ENCODE measurements at regions not wholly inside any gene's neighbourhood (a gene's known extent, or its start where the extent isn't known, plus 50 kb on each side); places are given as distances from the start of the nearest gene placed in this dataset.

DNA sequence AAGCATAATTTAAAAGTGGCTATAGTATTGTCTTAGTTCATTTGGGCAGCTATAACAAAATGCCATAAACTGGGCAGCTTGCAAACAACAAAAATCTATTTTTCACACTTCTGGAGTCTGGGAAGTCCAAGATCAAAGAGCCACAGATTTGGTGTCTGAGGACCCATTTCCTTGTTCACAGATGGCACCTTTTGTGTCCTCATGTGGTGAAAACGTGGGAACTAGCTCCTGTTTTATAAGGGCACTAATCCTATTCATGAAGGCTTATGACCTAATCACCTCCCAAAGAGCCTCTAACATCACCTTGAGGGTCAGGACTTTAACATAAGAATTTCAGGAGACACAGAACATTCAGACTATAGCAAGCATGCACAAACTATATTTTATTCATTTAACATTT lies 126.5 kb upstream of the WDFY3 start:
- no peaks in the 10 kb centered on the region for H3K79me2 ChIP-seq (ENCODE audit: insufficient read depth, low read length)
- no peak overlapping the region for H2AFZ ChIP-seq (ENCODE audit: low read length)
- H3K36me3 ChIP-seq (ENCODE audit: insufficient read depth, low read length): no peaks in the 10 kb centered on the region; the same call in 1 of the 2 replicates
- H3K4me2 ChIP-seq (ENCODE audit: low read length): no peak overlapping the region
- H3K9me2 ChIP-seq (ENCODE audit: low read depth, low read length): no peaks in the 10 kb centered on the region
- H3K9ac ChIP-seq (ENCODE audit: low read length): no peak overlapping the region
- no peaks in the 10 kb centered on the region for H4K20me1 ChIP-seq (ENCODE audit: insufficient read depth, low read length)
- H3K4me3 ChIP-seq (ENCODE audit: low read depth, low read length, poor library complexity, severe bottlenecking): no peak overlapping the region
- no peaks in the 10 kb centered on the region for H3K27me3 ChIP-seq (ENCODE audit: insufficient read depth, low read length)
- peaks cover 14% of the 10 kb centered on the region for H3K9me3 ChIP-seq (ENCODE audit: low read length)
- H3K27ac ChIP-seq (ENCODE audit: low read depth, low read length, poor library complexity, severe bottlenecking): no peak overlapping the region
- no peak for TF ChIP-seq EZH2 (IDR thresholded peaks at IDR 0.05; ENCODE audit: borderline replicate concordance, low read length)
- TF ChIP-seq, protein P1, sequence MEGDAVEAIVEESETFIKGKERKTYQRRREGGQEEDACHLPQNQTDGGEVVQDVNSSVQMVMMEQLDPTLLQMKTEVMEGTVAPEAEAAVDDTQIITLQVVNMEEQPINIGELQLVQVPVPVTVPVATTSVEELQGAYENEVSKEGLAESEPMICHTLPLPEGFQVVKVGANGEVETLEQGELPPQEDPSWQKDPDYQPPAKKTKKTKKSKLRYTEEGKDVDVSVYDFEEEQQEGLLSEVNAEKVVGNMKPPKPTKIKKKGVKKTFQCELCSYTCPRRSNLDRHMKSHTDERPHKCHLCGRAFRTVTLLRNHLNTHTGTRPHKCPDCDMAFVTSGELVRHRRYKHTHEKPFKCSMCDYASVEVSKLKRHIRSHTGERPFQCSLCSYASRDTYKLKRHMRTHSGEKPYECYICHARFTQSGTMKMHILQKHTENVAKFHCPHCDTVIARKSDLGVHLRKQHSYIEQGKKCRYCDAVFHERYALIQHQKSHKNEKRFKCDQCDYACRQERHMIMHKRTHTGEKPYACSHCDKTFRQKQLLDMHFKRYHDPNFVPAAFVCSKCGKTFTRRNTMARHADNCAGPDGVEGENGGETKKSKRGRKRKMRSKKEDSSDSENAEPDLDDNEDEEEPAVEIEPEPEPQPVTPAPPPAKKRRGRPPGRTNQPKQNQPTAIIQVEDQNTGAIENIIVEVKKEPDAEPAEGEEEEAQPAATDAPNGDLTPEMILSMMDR (IDR thresholded peaks at IDR 0.05; ENCODE audit: low read length): no peak
- no peaks in the 10 kb centered on the region for H3F3A ChIP-seq (ENCODE audit: insufficient read depth, low read length)
- H3K4me1 ChIP-seq (ENCODE audit: insufficient read depth, low read length, severe bottlenecking): no peaks in the 10 kb centered on the region

DNA sequence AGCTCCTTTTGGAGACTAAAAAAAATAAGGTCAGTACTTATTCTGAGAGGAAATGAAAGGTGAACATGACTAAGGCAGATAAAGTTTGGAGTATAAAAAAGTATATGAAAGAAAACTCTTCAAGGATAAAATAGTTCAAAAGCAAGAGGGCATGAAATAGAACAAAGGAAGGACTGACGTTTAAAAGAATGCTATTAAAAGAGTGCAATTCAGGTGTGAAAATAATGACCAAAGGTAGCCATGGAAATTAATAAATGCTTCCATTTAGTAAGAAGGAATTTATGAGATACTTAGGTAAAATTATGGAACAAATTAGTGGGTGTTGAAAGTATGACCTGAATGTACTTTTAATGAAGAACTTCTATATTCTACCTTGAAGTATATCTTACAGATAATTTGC lies 128.2 kb upstream of the WDFY3 start:
- no peak overlapping the region for H3K27ac ChIP-seq (ENCODE audit: low read depth, low read length, poor library complexity, severe bottlenecking)
- H3K36me3 ChIP-seq (ENCODE audit: insufficient read depth, low read length): no peaks in the 10 kb centered on the region; the same call in 1 of the 2 replicates
- H3K4me1 ChIP-seq (ENCODE audit: insufficient read depth, low read length, severe bottlenecking): no peaks in the 10 kb centered on the region
- no peaks in the 10 kb centered on the region for H3K79me2 ChIP-seq (ENCODE audit: insufficient read depth, low read length)
- H4K20me1 ChIP-seq (ENCODE audit: insufficient read depth, low read length): no peaks in the 10 kb centered on the region
- H3K27me3 ChIP-seq (ENCODE audit: insufficient read depth, low read length): no peaks in the 10 kb centered on the region
- TF ChIP-seq, protein P1 (IDR thresholded peaks at IDR 0.05; ENCODE audit: low read length): no peak
- TF ChIP-seq EZH2 (IDR thresholded peaks at IDR 0.05; ENCODE audit: borderline replicate concordance, low read length): no peak
- H3F3A ChIP-seq (ENCODE audit: insufficient read depth, low read length): no peaks in the 10 kb centered on the region
- no peak overlapping the region for H3K9ac ChIP-seq (ENCODE audit: low read length)
- peaks cover 10% of the 10 kb centered on the region for H3K9me3 ChIP-seq (ENCODE audit: low read length)
- H3K9me2 ChIP-seq (ENCODE audit: low read depth, low read length): no peaks in the 10 kb centered on the region
- no peak overlapping the region for H3K4me3 ChIP-seq (ENCODE audit: low read depth, low read length, poor library complexity, severe bottlenecking)
- no peak overlapping the region for H2AFZ ChIP-seq (ENCODE audit: low read length)
- H3K4me2 ChIP-seq (ENCODE audit: low read length): no peak overlapping the region

DNA sequence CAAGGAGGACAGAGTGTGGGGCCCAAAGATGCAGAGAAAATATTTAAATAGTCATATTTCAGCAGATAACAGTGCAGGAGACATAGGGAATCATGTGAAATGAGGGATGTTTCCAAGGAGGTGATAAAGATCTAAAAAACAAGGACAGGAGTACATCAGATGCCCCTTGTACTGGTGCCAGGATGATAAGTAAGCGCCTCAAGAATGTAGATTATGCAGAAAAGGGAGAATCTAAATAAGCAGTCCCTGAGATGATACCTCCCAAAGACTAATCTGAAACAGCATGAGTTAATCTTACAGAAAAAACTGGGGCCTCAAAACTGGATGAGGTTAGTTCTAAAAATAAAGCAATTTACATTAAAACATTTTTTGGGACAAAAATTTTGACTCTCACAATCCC lies 136.1 kb upstream of the WDFY3 start:
- Histone ChIP-seq H3K79me2 (ENCODE audit: insufficient read depth, low read length) (no peaks in the 10 kb centered on the region), H3K27ac (ENCODE audit: low read depth, low read length, poor library complexity, severe bottlenecking) (no peak overlapping the region), H4K20me1 (ENCODE audit: insufficient read depth, low read length) (no peaks in the 10 kb centered on the region), H3K4me3 (ENCODE audit: low read depth, low read length, poor library complexity, severe bottlenecking) (no peak overlapping the region), H3K36me3 (ENCODE audit: insufficient read depth, low read length) (no peaks in the 10 kb centered on the region; the same call in 1 of the 2 replicates), H3K27me3 (ENCODE audit: insufficient read depth, low read length) (no peaks in the 10 kb centered on the region), H3F3A (ENCODE audit: insufficient read depth, low read length) (no peaks in the 10 kb centered on the region), H3K9me2 (ENCODE audit: low read depth, low read length) (no peaks in the 10 kb centered on the region), H3K9ac (ENCODE audit: low read length) (no peak overlapping the region), H3K4me1 (ENCODE audit: insufficient read depth, low read length, severe bottlenecking) (no peaks in the 10 kb centered on the region), H2AFZ (ENCODE audit: low read length) (no peak overlapping the region), H3K9me3 (ENCODE audit: low read length) (peaks cover 5% of the 10 kb centered on the region; the same call in 1 of the 2 replicates), H3K4me2 (ENCODE audit: low read length) (no peak overlapping the region)
- TF ChIP-seq, protein P1 (IDR thresholded peaks at IDR 0.05; ENCODE audit: low read length): no peak
- TF ChIP-seq EZH2 (IDR thresholded peaks at IDR 0.05; ENCODE audit: borderline replicate concordance, low read length): no peak
